CD14-positive monocyte (primary cell): ENCODE measurements at regions not wholly inside any gene's neighbourhood (a gene's known extent, or its start where the extent isn't known, plus 50 kb on each side); places are given as distances from the start of the nearest gene placed in this dataset.

ENCODE experiments used
- DNase-seq, 3 donors: peaks; one replicate each; pipeline ENCODE4 v3.0.0-alpha.2; 2011 to 2022
- H2AFZ ChIP-seq: 2 replicates; pipeline ENCODE4 v1.6.0; 2012; ENCODE audit warnings: mild to moderate bottlenecking, low read depth, low read length, inconsistent platforms; ENCODE audit not compliant: insufficient read depth, poor library complexity, severe bottlenecking
- H3K27ac ChIP-seq, 2 donors: 1 replicate in 1 of 2; 2 replicates in 1 of 2; pipeline ENCODE4 v1.5.1; 2012 to 2013; ENCODE audit warnings: low read length in 2 of 2, control low read depth in 1 of 2, inconsistent platforms in 1 of 2, low read depth in 1 of 2, mild to moderate bottlenecking in 1 of 2
- H3K27me3 ChIP-seq, 2 donors: one replicate each; pipeline versions ENCODE4 v1.6.0 to v1.6.1; 2011 to 2013; ENCODE audit warnings: low read length in 2 of 2; ENCODE audit not compliant: control insufficient read depth in 2 of 2, insufficient read depth in 2 of 2
- H3K36me3 ChIP-seq, 2 donors: replicated peaks in 1 of 2; 1 replicate in 1 of 2; 2 replicates in 1 of 2; pipeline versions ENCODE4 v1.5.1 to v1.6.1; 2012 to 2013; ENCODE audit warnings: low read length in 2 of 2, control low read depth in 1 of 2, inconsistent platforms in 1 of 2, mild to moderate bottlenecking in 1 of 2; ENCODE audit not compliant: insufficient read depth in 2 of 2, control insufficient read depth in 1 of 2
- H3K4me1 ChIP-seq, 2 donors: 1 replicate in 1 of 2; 2 replicates in 1 of 2; pipeline versions ENCODE4 v1.5.1 to v1.6.1; 2012 to 2013; ENCODE audit warnings: low read length in 2 of 2, control low read depth in 1 of 2, inconsistent platforms in 1 of 2, mild to moderate bottlenecking in 1 of 2, moderate library complexity in 1 of 2; ENCODE audit not compliant: insufficient read depth in 2 of 2, control insufficient read depth in 1 of 2
- H3K4me2 ChIP-seq: replicated peaks from 2 replicates; pipeline ENCODE3; 2012; ENCODE audit warnings: low read length, moderate library complexity, mild to moderate bottlenecking; ENCODE audit not compliant: poor library complexity, severe bottlenecking; ENCODE audit errors: extremely low read depth
- H3K4me3 ChIP-seq, 3 experiments: fragments of 200-600 bp in 1 of 3; sonication (generic) in 1 of 3; replicated peaks in 1 of 3; 1 replicate in 2 of 3; 2 replicates in 1 of 3; pipeline ENCODE4 v1.5.1; 2011 to 2013; ENCODE audit warnings: low read length in 3 of 3, mild to moderate bottlenecking in 3 of 3, control low read depth in 2 of 3, low read depth in 2 of 3, inconsistent platforms in 1 of 3, moderate library complexity in 1 of 3
- H3K79me2 ChIP-seq: 2 replicates; pipeline ENCODE4 v1.6.0; 2012; ENCODE audit warnings: mild to moderate bottlenecking, control low read depth, inconsistent platforms, low read length, moderate library complexity; ENCODE audit not compliant: insufficient read depth
- H3K9ac ChIP-seq: 2 replicates; pipeline ENCODE4 v1.6.0; 2017; ENCODE audit warnings: low read length, mild to moderate bottlenecking; ENCODE audit not compliant: insufficient read depth, poor library complexity, severe bottlenecking
- H3K9me3 ChIP-seq, 2 donors: replicated peaks in 1 of 2; 1 replicate in 1 of 2; 2 replicates in 1 of 2; pipeline versions ENCODE4 v1.5.1 to v1.6.1; 2012 to 2013; ENCODE audit warnings: low read length in 2 of 2, control low read depth in 1 of 2; ENCODE audit not compliant: control insufficient read depth in 1 of 2, insufficient read depth in 1 of 2
- H4K20me1 ChIP-seq: 2 replicates; pipeline ENCODE4 v1.6.0; 2012; ENCODE audit warnings: mild to moderate bottlenecking, low read length, control low read depth, moderate library complexity; ENCODE audit not compliant: insufficient read depth
- H3K27ac Mint-ChIP-seq, 7 donors: one replicate each; pipeline ENCODE4 v1.8.0; 2020; ENCODE audit warnings: mild to moderate bottlenecking in 7 of 7, mixed read lengths in 7 of 7, moderate library complexity in 6 of 7, inconsistent platforms in 2 of 7
- H3K27me3 Mint-ChIP-seq, 3 donors: one replicate each; pipeline ENCODE4 v1.8.0; 2021 to 2022; ENCODE audit warnings: low read depth in 3 of 3, mild to moderate bottlenecking in 3 of 3, mixed read lengths in 3 of 3, moderate library complexity in 3 of 3, inconsistent platforms in 1 of 3
- H3K36me3 Mint-ChIP-seq, 2 donors: one replicate each; pipeline ENCODE4 v1.8.0; 2020; ENCODE audit warnings: mixed read lengths in 2 of 2, inconsistent platforms in 1 of 2, mild to moderate bottlenecking in 1 of 2
- H3K4me1 Mint-ChIP-seq: one replicate; pipeline ENCODE4 v1.8.0; 2020; ENCODE audit warnings: mild to moderate bottlenecking, mixed read lengths
- H3K4me3 Mint-ChIP-seq, 2 donors: one replicate each; pipeline ENCODE4 v1.8.0; 2020; ENCODE audit warnings: mild to moderate bottlenecking in 2 of 2, mixed read lengths in 2 of 2, moderate library complexity in 1 of 2
- H3K9me3 Mint-ChIP-seq, 7 donors: one replicate each; pipeline ENCODE4 v1.8.0; 2020 to 2022; ENCODE audit warnings: mixed read lengths in 7 of 7, mild to moderate bottlenecking in 6 of 7, moderate library complexity in 6 of 7, inconsistent platforms in 2 of 7
- CTCF ChIP-seq: fragments of 200-600 bp; IDR thresholded peaks from one replicate; pipeline ENCODE4 v1.8.0; 2022; ENCODE audit warnings: antibody characterized with exemption, mild to moderate bottlenecking
- WGBS: methylation state at CpG from one replicate; pipeline ENCODE4 v1.1.5; 2013; ENCODE audit warnings: missing lambda C conversion rate; ENCODE audit not compliant: insufficient coverage; 5-methylcytosine and 5-hydroxymethylcytosine counted together
- intact Hi-C, 2 donors: fragments of 100-400 bp; cut with micrococcal nuclease; formaldehyde crosslinking; loops; one replicate each; pipeline versions ENCODE4 v1.15.0 to v1.15.1; 2023

DNA sequence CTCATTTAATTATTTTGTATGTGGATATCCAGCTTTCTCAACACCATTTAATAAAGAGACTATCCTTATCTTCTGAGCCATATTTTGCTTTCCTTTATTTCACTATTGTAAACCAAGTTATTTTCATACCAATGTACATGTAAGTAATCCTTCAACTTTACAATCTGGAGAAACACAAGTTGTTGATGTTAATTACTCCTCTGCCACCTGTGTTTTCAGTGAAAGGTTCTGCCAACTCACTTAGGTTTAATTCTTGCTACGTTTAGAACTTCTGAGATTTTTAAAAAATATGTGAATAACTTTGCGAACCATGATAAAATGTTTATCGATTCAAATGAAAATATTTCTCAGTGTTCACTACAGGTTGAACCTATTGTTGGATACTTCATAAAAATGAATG is 244.4 kb downstream of the CDH7 start:
- DNase-seq = no peak
- Histone ChIP-seq H3K4me2 (no peak overlapping the region), H3K27me3 (no peaks in the 10 kb centered on the region), H3K4me1 (peaks cover 0 to 8% of the 10 kb centered on the region in 2 donors), H4K20me1 (no peaks in the 10 kb centered on the region), H2AFZ (no peak overlapping the region), H3K36me3 (no peaks in the 10 kb centered on the region), H3K9ac (no peak overlapping the region), H3K4me3 (no peak overlapping the region), H3K79me2 (no peaks in the 10 kb centered on the region), H3K27ac (no peak overlapping the region), H3K9me3 (no peaks in the 10 kb centered on the region)
- H3K4me1 Mint-ChIP-seq = peaks cover 12% of the 10 kb centered on the region
- no peak overlapping the region for H3K4me3 Mint-ChIP-seq
- intact Hi-C loops = no loop called here
- H3K27me3 Mint-ChIP-seq = peaks cover 0 to 5% (median 0%) of the 10 kb centered on the region in 3 donors
- WGBS = no CpG with 5 or more reads among the region's 3 CpGs
- no peak for TF ChIP-seq CTCF
- peaks cover 0 to 8% (median 0%) of the 10 kb centered on the region in 7 donors for H3K9me3 Mint-ChIP-seq
- no peak overlapping the region for H3K27ac Mint-ChIP-seq
- H3K36me3 Mint-ChIP-seq = no peaks in the 10 kb centered on the region

- Histone ChIP-seq H4K20me1 (no peaks in the 10 kb centered on the region), H3K4me3 (no peak overlapping the region), H3K27ac (no peak overlapping the region), H3K4me1 (peaks cover 0 to 8% of the 10 kb centered on the region in 2 donors), H3K79me2 (no peaks in the 10 kb centered on the region), H3K9ac (no peak overlapping the region), H3K4me2 (no peak overlapping the region), H2AFZ (no peak overlapping the region), H3K27me3 (no peaks in the 10 kb centered on the region), H3K36me3 (no peaks in the 10 kb centered on the region), H3K9me3 (no peaks in the 10 kb centered on the region)
- H3K27me3 Mint-ChIP-seq = peaks cover 0 to 5% (median 0%) of the 10 kb centered on the region in 3 donors
- no peak for DNase-seq
- no peak overlapping the region for H3K4me3 Mint-ChIP-seq
- no peak overlapping the region for H3K27ac Mint-ChIP-seq
- peaks cover 12% of the 10 kb centered on the region for H3K4me1 Mint-ChIP-seq
- no CpG with 5 or more reads among the region's 2 CpGs for WGBS
- peaks cover 0 to 7% (median 2%) of the 10 kb centered on the region in 7 donors for H3K9me3 Mint-ChIP-seq
- intact Hi-C loops = no loop called here
- no peak for TF ChIP-seq CTCF
- no peaks in the 10 kb centered on the region for H3K36me3 Mint-ChIP-seq
Observed at GRCh38 chr18:65994302-65994701, 243.5 kb downstream of the CDH7 start.
